Effector CD4-positive, alpha-beta T cell (primary cell): ENCODE measurements at regions not wholly inside any gene's neighbourhood (a gene's known extent, or its start where the extent isn't known, plus 50 kb on each side); places are given as distances from the start of the nearest gene placed in this dataset.

ENCODE experiments used
- DNase-seq: peaks from one replicate; pipeline ENCODE4 v3.0.0-alpha.2; 2020

DNA sequence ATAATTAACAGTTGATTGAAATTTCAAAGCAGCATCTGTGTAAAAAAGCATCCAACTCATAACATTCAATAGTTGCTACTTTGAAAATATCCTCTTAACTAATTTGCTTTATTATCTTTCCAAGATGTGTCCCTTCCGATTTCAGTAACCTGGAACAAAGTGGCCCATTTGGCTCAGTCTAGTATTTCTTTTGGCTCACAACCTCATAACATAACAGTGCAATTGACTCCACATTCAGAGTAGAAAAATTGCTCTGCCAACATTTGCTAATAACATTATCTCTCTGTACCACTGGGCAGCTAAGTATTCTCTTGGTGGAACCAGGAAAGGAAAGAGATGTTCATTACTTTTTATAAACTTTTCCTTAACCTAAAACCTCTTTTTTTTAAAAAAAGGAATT lies 571.1 kb upstream of the ARGLU1 start:
- no peak for DNase-seq

GRCh38 chr13:107138486-107138885 lies 570.5 kb upstream of the ARGLU1 start:
- DNase-seq, result no peak

DNA sequence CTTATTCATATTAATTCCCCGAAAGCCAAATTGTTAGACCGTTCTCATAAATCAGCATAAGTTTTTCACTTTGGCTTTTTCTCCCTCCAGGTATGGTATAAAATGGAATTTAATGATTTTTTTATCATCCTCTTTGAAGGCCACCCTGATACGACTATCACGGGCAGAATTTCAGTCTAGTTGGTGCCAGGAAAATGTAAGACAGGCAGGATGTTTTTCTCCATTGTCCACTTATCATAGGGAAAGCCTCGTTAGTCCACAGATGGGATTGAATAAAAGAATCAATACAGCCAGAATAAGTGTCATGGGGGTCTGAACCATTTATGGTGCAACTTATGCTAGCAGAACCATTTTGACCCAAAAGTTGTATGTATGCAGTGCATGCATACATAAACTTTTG lies 566.0 kb upstream of the ARGLU1 start:
- DNase-seq, result no peak

DNA sequence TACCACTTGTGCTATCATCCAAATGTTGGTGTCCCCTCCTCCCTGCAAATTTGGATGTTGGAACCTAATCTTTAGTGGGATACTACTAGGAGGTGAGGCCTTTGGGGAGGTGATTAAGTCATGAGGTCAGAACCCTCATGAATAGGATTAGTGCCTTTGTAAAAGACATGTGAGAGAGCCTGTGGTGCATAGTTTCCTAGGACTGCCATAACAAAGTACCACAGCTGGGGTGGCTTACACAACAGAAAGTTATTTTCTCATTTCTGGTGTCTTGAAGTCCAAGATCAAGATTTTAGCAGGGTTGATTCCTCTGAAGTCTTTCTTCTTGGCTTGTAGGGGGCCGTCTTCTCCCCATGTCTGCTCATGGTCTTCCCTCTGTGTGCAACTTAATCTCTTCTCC lies 562.6 kb upstream of the ARGLU1 start:
- DNase-seq, result no peak

- no peak for DNase-seq
These were observed 556.8 kb upstream of the ARGLU1 start for GRCh38 chr13:107124730-107125129.

DNA sequence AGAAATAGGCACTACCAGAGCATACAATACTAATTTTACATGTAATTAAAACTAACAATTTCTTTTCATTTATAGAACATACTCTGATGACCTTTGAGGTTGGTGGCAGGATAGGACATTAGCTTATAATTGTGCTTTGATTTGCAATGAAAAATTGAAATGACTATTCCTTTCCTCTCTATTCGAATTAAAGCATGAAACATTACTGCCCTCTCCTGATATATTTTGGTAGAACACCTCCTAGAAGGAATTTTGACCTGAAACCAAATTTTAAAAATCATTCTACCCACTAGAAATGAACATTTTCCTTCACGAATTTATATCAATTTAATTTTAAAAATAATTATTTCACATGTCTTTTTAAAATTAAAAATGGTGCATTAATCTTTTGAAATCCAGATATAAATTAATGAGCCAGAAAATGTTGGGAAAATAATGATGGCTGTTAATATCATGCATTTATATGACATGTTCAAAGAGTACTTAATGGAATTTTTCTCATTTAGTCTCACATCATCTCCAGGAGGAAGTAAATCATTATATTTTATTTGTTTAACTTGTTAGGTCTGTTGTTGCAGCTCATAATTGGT lies 556.3 kb upstream of the ARGLU1 start:
- DNase-seq, result no peak

- DNase-seq, result no peak
These were observed 553.9 kb upstream of the ARGLU1 start for GRCh38 chr13:107121793-107122192.

DNA sequence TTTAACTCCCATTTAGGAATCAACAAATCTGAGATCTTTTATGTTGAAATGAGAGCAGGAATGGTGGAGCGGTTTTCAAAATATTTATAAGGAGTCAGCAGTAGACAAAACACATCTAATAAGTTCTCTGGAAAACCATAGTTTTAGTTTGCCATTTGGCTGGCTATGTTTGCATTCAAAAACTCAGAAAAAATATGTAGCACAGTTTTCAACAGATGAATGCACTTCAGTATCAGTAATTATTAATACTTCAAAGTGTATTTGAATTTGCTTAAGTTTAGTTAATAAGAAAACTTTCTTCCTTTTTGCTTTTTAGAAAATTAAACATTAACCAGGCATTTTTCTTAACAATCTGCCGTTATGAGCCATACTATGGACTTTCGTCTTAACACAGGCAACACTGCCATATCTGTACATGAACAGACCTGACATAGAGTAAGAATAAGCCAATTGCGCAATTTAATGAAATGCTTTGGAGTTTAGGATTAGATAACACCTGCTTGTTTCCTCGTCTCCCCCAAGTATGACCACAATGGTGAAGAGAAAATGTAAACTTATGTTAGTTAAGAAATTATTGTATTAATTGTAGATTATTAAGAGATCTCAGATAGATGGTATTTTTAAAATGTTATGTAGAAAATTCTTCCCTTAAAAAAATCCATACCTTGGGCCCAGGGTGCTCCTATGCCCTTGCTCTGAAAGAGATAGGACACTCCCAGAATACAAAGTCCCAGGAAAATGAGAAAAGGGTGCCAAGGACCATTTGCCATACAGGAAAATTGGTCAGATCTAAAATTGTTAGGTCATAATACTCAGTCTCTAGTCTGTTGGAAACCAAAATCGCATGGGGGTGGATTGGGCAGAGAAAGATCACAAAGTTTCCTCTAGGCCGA lies 552.3 kb upstream of the ARGLU1 start:
- no peak for DNase-seq

DNA sequence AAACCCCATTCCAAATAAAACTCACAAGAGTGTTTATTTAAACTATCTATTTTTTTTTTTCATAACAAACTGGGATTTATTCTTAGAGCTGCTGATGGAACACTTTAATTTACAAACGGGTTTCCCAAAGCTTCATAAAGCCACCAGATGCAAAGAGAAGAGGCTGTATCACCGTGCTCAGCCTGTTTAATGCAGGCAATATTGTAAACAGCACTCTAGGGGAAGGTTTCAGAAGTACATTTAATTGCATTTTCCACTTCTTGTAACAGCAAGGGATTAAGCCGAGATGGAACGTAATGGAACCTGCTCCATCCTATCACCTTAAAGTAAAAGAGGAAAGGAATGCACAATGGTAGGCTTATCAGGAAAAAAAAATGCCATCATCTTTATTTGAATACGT lies 550.6 kb upstream of the ARGLU1 start:
- no peak for DNase-seq

GRCh38 chr13:107117327-107118012 lies 549.5 kb upstream of the ARGLU1 start:
- no peak for DNase-seq

DNA sequence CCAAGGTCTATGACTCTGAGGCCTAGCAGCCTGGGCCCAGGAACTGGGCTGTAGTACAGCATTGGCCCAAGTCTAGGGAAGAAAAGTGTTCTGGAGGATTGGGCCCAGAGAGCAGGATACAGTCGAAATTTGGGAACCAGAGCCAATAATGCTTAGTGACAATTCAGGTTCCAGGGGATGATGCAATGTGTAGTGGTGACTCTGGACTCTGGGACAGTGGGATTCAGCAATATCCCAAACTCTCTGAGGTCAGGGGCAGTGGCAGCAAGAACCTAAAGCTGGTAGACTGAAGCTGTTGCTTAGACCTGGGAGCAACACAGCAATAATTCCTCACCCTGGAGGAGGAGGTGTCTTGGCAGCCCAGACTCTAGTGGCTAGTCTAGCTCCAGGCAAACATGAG lies 545.5 kb upstream of the ARGLU1 start:
- no peak for DNase-seq

DNA sequence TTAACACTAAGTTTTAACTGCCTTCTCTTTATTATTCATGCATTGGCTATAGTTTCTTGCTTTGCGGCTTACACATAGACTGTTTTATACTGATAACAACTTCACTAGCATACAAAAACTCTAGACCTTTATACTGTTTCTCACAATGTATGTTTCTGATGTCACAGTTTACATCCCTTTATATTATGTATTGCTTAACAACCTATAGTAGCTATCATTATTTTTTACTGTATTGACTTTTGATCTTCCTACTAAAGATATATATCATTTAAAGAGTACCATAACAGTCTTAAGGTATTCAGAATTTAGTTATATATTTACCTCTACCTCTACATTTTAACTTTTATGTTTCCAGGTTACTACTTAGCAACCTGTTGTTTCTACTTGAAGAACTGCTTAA lies 543.3 kb upstream of the ARGLU1 start:
- no peak for DNase-seq

- no peak for DNase-seq
These were observed 536.7 kb upstream of the ARGLU1 start for GRCh38 chr13:107104631-107105030.

GRCh38 chr13:107102676-107103075 lies 534.7 kb upstream of the ARGLU1 start:
- DNase-seq, result no peak

- no peak for DNase-seq
These were observed 531.7 kb upstream of the ARGLU1 start for GRCh38 chr13:107099661-107100060.

DNA sequence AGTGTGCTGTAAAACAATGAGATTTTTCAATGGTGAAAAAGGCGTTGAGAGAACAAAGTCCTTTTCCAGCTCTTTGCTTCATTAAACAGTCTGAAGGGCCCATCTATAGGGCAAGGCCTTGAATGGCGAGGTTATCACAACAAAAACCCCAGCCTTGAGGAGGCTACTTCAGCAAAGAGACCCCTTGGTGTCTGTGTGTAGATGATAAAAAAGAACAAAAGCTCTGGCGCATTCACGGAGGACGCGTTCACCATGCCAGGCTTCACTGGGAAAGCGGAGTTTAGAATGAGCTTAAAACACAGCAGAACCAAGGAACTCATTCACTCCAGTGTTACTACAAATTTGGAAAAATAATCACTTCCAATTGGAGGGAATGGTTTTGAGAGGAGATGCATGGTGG lies 530.0 kb upstream of the ARGLU1 start:
- DNase-seq, result no peak

- no peak for DNase-seq
These were observed 527.9 kb upstream of the ARGLU1 start for GRCh38 chr13:107095876-107096275.

DNA sequence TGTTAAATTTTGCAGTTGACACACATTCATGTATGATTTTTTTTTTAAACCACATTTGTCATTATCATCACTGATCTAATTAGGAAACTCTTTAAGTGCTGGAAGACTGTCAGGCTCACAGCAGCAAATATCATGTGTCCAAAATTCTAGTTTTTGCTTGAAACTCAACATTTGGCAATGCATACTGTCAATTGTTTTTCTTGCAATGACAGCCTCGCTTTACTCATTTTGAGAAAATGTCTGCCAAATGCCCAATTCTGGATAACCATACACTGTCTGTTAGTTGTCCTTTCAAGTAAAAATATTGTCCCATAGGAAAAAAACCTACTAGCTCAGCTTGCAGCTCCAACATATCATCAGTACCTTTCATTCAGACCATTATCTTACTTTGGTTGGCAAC lies 523.9 kb upstream of the ARGLU1 start:
- no peak for DNase-seq

GRCh38 chr13:107091428-107091827 lies 523.5 kb upstream of the ARGLU1 start:
- no peak for DNase-seq

DNA sequence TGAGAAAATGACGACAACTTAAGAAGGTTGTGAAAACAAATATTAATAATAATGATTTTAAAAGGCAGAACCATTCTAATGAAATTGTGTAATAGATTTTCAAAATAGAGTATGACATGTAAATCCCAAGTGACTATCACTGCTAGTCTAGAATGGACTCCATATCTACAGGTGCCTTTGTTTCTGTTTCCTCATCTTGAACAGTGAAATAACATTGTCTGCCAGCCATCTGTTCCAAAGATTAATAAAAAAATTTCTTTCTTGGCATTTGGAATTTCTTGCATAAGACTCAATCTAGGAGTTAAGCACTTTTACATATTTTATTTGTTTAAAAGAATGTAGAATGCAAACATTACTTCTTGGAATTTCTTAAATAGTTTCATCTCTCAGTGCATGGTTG lies 520.1 kb upstream of the ARGLU1 start:
- no peak for DNase-seq

- no peak for DNase-seq
These were observed 511.6 kb upstream of the ARGLU1 start for GRCh38 chr13:107079423-107080049.

GRCh38 chr13:107078229-107078765 lies 510.4 kb upstream of the ARGLU1 start:
- no peak for DNase-seq

GRCh38 chr13:107076801-107077200 lies 508.9 kb upstream of the ARGLU1 start:
- DNase-seq, result no peak
